Right kidney (tissue), 1 donor: ENCODE measurements at regions not wholly inside any gene's neighbourhood (a gene's known extent, or its start where the extent isn't known, plus 50 kb on each side); places are given as distances from the start of the nearest gene placed in this dataset.
"Not testable (repeated sequence)": the region's sequence is repeated elsewhere in the genome, so short reads cannot be mapped to it uniquely, and the experiment has no call there.

Source experiments
- DNase-seq: peaks from one replicate; pipeline ENCODE4 v3.0.0-alpha.2; 2016

GRCh38 chr20:47406849-47407682 lies 50.6 kb upstream of the ZMYND8 start:
- DNase-seq = no peak

DNA sequence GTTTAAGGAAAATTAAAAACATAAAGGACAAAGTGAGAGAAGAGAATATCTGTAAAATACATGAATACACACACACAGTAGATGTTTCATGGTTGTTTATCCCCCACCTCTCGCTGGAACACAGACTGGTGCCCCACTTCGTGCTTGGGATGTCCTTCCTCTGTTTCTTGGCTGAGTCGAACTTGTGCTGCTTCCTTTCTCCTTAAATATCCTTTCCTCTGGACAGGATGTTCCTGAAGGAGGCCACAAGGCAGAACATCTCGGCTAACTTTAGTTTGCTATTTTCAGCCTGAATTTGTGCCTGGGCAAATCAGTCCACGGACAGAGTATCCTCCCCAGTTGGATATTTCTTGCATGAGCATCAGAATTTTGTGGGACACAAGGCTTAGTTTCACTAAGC lies 54.7 kb upstream of the ZMYND8 start:
- no peak for DNase-seq

DNA sequence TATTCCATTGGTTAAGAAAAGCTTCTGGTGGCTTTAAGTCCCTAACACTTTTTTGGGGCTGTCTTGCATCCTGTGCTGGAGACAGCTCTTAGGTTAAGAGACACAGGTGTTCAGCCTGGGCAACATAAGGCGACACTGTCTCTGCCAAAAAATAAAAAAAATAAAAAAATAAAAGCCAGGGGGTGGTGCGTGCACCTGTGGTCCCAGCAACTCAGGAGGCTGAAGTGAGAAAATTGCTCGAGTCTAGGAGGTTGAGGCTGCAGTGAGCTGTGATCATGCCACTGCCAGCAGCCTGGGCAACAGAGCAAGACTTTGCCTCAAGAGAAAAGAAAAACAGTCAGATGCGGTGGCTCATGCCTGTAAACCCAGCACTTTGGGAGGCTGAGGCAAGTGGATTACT lies 55.6 kb upstream of the ZMYND8 start:
- DNase-seq = no peak

GRCh38 chr20:47413189-47413588 lies 56.7 kb upstream of the ZMYND8 start:
- DNase-seq = no peak

GRCh38 chr20:47417245-47418068 lies 61.0 kb upstream of the ZMYND8 start:
- no peak for DNase-seq

- DNase-seq = no peak
These were observed 61.7 kb upstream of the ZMYND8 start for GRCh38 chr20:47418069-47418757.

- no peak for DNase-seq
These were observed 63.5 kb upstream of the ZMYND8 start for GRCh38 chr20:47419953-47420514.

- no peak for DNase-seq
These were observed 64.6 kb upstream of the ZMYND8 start for GRCh38 chr20:47421076-47421475.

GRCh38 chr20:47423586-47423985 lies 67.1 kb upstream of the ZMYND8 start:
- DNase-seq = no peak

GRCh38 chr20:47427067-47427466 lies 70.6 kb upstream of the ZMYND8 start:
- no peak for DNase-seq

DNA sequence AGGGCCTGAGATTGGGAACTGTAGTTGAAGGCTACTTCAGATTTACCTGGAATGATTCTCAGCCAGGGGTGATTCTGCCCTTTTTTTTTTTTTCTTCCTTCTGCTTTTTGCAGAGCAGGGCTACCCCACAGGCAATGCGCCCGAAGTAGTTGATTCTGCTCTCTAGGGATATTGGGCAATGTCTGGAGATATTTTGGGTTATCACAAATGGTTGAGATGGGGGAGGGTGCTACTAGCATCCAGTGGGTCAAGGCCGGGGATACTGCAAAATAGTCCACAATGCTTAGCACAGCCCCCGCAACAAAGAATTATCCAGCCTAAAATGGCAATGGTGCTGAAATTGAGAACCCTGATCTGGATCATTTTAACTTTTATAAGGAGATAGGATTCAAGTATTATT lies 71.2 kb upstream of the ZMYND8 start:
- DNase-seq = no peak

DNA sequence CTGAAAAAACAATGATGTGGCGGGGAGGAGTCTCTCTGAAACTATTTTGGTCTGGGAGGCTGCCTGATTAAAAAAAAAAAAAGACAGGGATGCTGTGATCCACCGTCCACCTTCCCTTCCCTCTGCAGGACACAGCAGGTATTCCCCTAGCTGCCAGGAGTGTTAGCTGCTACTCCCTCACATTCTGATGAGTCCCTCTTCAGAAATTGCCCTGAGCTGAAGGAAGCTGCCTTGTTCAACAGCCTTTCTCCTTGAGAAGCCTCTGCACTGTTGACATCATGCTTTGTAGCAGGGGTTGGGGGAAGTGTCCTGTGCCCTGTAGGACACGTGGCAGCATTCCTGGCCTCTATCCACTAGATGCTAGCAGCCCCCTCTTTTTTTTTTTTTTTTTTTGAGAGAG lies 71.7 kb upstream of the ZMYND8 start:
- DNase-seq = no peak

GRCh38 chr20:47428851-47429336 lies 72.4 kb upstream of the ZMYND8 start:
- DNase-seq = no peak

DNA sequence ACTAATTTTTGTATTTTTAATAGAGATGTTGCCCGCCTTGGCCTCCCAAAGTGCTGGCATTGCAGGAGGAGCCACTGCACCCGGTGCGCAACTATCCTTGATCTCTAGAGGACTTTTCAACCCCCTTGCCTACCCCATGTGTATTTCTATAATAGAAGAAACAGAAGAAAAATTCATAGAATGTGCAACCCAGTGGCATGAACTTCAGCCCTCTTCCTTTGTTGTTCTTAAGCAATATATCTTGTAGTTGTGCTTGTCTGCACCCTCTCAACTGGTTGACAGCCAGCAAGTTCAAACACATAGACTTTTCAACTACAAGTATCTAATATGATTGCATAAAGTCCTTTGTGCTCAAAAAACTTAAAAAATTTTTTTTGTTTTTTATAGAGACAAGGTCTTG lies 72.3 kb upstream of the NCOA3 start:
- no peak for DNase-seq

DNA sequence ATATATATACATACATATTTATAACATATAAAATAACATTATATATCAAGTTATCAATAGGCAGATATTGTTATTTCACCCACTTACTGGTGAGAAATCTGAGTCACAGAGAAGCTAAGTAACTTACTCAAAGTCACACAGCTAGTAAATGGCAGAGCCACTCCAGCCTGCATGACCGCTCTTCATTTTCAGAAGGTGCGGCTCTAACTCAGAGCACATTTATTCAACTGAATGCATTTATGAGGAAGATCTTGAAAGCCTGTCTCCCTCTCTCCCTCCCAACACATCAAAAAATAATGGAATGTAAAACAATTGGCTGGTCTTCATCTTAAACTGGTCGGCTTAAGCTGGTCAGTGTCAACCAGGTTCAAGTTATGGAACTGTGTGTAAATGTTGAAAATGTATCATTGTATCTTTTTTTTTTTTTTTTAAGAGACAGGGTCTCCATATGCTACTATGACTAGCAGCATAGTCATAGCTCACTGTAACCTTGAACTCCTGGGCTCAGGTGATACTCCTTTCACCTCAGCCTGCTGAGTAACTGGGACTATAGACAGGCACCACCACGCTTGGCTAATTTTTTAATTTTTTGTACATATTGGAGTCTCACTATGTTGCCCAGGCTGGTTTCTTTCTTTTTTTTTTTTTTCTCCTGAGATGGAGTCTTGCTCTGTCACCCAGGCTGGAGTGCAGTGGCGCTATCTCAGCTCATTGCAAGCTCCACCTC lies 70.7 kb upstream of the NCOA3 start:
- DNase-seq = no peak

GRCh38 chr20:47432834-47433210 lies 68.9 kb upstream of the NCOA3 start:
- DNase-seq = no peak

- DNase-seq = not testable (repeated sequence)
These were observed 67.4 kb upstream of the NCOA3 start for GRCh38 chr20:47434128-47434779.

- peak; percentile 21 for DNase-seq
These were observed 63.0 kb upstream of the NCOA3 start for GRCh38 chr20:47438464-47439381.

DNA sequence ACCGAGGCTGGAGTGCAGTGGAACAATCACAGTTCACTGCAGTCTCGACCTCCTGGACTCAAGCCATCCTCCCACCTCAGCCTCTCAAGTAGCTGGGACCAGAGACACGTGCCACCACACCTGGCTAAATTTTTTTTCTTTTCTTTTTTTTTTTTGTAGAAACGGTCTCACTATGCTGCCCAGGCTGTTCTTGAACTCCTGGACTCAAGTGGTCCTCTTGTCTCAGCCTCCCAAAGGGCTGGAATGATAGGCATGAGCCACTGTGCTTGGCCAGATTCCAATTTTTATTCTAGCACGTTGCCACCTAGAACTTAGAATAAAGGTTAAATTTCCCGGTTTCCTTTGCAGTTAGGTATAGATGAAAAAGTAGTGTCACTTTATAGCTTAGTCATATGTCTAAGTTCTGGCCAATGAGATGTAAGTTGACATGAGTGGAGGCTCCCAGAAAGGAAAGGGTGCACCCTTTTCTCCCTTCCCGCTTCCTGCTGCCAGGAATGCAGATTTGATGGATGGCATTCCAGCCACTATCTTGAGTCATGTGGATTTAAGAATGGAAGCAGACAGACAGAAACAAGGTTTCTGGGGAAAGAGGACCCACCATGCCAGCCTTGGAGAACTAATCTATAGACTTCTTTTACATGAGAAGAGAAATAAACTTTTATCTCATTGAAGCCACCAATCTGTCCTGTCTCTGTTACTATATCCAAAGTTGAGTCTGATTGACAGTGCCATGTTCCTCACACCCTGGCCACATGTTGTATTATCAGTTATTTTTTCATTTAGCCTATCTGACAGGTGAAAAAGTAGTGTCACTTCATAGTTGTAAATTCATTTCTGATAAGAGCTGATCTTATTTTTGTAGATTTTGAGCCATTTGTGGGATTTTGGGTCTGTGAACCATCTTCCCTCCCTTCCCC lies 60.6 kb upstream of the NCOA3 start:
- DNase-seq = no peak
